ENCODE measurements at regions not wholly inside any gene's neighbourhood (a gene's known extent, or its start where the extent isn't known, plus 50 kb on each side); places are given as distances from the start of the nearest gene placed in this dataset.

DNA sequence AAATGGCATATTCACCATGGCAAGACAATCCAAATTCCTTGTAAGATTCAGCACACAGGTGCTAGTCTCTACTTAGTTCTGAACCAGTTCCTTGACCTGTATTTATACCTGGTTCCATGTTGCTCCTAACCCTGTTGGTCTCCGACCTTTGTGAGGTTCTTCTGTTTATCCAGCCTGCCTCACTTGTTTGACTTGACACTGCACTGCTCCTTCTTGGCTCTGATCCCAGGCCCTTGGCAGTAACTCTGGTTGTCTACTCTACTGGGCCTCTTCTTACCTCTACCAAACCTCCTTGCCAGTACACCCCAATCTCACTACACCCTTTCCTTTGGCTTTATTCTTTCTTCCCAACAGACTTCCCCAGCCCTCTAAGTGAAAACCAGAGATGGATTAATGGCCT is 419.4 kb upstream of the USP24 start:
- DNase-seq, result no peak

DNA sequence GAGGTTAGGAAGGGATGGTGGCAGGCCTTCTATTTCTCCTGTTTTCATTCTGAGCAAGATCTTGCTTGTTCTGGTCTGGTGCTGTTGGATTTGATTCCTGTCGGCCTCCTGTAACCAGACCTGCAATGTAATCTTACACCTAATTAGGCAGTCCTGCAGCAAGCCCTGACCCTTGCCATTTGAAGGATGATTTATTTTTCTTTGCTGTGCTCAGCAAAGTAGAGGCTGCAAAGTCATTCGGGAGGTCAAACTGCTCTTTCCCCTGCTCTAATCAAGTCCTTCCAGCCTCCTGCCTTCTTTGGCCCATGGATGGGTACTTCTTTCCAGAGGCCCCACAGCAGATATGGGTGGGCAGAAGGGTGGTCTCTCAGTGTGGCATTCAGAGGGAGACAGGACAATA is 417.7 kb upstream of the USP24 start:
- DNase-seq, result no peak

DNA sequence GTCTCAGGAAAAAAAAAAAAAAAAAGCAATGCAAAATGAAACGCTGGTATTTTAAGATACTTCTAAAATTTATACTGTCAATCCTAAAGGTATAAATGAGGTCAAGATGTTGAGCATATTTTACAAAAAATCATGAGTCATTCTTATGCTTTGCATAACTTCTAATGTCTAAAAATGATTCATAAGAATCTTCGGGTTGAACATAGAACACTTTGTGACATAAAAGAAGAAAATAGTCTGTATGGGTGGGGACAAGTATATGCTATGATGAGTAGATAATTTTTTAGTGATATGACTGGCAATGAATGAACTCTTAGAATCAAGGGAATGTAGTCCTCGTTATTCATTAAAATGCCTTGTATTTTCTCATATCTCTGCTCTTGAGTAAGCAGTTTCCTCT is 416.9 kb upstream of the USP24 start:
- DNase-seq, result no peak

DNA sequence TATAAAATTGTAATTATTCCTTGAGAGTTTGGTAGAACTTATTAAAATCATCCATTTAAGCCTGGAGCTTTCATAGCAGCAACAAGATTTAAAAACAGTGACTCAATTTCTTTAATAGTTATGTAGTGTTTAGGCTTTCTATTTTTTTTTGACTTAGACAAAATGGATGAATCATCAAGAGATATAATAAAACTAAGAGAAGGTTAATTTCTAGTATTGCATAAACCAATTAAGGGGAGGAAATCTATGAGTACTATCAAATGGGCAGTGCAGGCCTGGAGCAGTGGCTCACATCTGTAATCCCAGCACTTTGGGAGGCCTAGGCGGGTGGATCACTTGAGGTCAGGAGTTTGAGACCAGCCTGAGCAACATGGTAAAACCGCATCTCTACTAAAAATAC is 416.3 kb upstream of the USP24 start:
- DNase-seq, result no peak

DNA sequence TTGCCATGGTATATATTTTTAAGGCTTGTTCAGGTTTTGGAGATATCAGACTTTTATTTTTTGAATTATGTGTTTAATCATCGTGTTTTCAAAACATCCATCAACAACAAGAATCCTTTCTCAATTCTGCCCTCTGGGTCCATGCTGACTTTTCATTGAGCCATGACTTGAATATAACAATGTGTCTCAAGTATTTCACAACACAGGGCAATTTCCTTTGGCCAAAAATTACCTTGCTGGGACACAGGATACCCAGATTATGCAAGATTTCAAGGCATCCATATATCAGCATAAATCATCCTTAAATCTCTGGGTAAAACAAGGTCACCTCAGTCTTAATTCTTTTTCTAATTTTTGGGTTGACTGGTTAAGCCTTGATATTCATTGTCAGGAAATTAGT is 411.2 kb upstream of the USP24 start:
- no peak for DNase-seq

DNA sequence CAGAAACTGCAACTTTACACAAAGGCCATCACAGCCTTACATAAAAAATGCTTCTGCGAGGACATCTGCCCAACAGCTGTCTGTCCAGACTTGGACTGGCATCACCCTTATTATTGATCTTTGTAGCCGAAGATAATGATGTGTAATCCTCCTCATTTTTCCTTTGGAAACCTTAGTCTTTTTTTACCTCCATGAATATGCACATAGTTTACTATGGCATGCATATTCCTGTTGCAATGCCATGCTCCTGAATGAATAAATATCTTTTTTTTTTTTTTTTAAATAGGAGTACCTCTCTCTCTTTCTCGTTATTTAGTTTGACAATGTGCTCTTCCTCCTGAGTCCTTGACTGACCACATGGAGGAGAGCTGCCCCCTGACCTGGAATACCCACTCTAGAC is 409.6 kb upstream of the USP24 start:
- DNase-seq, result no peak

DNA sequence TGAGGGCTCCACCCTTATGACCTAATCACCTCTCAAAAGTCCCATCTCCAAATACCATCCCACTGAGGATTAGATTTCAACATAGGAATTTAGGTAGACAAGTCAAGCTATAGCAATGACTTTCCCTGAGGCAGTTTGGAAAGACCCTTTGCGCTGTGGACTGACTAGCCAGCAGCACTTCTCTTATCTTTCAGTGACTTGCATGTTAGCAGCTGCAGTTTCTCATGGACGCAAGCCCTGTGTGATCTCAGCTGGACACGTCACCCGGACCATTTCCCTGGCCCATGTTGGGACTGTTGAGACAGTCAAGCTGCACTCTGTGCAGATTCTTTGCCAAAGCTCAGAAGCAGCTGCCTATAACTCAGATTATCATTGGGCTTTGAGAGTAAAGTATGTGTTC is 408.1 kb upstream of the USP24 start:
- DNase-seq, result no peak

DNA sequence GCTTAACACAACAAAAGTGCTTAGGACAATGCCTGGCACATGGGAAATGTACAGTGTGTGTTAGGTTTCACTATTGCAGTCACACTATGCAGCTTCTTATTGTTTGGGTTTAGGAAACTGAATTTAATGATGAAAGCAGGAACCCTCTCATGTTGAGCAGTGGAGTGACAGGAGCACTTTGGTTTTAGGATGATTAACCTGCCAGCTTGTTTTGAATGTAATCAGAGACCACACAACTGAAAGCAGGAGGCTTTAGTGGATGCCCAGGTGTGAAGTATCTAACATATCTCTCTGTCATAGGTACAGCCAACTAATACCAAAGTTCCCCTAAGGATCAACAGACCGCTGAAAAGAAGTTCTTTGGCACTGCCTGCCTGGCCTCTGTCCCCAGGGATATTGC is 406.9 kb upstream of the USP24 start:
- DNase-seq, result no peak

DNA sequence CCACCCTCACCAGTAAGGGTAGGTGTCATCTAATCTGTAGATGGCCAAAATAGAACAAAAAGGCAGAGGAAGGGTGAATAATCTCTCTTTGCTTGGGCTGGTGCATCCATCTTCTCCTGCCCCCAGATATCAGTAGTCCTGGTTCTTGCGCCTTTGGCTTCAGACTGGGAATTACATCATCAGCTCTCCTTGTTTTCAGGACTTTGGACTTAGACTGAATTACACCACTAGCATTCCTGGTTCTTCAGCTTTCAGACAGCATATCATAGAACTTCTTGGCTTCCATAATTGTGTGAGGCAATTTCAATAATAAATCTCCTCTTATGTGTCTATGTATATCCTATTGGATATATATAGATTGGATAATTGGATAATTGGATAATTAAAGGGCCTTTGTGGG is 403.0 kb upstream of the USP24 start:
- no peak for DNase-seq

DNA sequence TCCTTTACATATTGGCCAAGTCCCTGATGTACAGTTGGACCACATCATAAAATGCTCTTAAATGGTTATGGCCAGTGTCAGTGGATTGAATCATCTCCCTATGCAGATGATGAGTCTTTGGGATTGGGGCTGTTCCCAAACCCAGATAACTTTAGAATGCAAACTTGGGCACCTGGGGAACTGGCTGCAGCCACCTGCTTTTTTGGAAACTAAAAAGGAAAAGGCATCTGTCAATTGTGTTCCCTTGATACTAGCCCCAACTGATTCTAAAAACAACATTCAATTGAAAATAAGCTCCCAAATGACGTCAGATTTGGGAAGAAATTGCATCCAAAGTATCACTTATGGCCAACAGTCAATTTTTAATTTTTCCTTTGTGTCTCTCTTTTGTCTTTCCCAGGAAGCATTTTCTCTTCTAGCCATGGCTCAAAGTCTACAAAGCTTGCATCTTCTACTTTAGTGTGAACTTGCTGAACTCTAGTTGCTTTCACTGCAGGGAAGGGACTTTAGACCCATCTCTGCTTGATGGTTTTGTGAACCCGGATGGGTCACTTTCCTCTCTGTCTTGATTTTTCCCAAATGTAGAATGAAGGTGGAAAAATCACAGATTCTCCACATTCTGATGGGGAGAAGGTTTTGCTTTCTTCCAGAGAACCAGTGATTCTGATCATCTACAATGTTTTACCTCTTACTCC is 402.3 kb upstream of the USP24 start:
- DNase-seq, result no peak

DNA sequence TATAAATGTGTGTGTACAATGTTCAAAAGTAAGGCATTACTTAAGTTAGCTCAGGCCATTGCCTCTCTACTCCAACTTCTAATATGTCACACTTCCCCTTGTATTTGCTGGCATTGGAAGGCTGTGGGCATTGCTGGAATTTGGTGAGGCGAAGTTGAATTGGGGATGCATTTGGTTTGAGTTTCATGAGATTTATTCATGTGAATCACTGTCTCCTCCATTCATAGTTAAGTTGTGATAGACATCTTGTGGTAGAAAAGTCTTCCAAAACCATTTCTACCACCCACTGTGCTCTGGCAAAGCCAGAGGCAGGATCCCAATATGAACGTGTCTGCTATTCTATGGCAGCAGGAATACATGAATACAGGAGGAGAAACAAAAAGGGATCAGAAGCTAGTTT is 397.8 kb upstream of the USP24 start:
- DNase-seq, result no peak

DNA sequence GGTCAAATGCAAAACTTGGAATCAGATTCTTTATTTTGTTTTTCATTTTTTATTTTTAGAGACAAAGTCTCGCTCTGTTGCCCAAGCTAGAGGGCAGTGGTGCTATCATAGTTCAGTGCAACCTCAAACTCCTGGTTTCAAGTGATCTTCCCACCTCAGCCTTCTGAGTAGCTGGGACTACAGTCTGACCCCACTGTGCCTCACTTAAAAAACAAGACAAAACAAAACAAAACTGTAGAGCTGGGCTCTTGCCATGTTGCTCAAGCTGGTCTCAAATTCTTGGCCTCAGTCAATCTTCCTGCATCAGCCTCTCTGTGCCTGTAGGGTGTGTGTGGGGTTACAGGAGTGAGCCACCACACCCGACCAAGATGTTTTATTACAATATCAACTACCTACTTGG is 396.0 kb upstream of the USP24 start:
- DNase-seq, result no peak

DNA sequence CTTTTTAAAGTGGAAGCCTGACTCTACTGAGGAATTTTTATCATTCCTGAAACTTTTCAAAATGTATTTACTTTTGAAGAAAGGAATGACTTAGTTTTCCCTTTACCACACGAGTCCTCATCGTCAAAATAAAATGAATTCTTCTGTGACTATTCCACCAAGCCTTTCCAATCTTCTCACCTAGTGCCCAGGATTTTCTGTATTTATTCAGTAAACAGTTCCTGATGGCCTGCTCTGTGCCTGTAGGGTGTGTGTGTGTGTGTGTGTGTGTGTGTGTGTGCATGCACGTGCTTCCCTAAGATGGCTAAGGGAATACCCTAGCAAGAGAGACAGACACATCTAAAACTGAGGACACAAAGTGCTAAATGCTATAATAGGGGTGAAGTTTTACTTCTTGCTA is 395.0 kb upstream of the USP24 start:
- no peak for DNase-seq

DNA sequence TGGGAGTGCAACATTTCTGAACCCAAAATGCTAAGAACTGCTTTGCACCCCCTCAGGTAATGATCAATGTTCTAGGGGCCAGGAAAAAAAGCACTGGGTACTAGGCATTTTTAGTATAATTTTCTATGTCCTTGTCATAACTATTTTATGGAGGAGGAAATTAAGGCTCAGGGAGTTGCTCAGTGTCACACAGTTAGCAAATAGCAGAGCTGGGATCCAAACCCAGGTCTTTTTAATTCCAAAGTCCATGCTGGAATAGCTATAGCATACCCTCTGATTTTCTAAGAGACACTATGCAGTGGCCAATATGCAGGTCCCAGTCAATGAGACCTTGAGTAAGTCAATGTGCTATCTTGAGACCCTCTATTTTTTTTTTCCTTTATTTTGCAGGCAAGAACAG is 394.5 kb upstream of the USP24 start:
- no peak for DNase-seq

DNA sequence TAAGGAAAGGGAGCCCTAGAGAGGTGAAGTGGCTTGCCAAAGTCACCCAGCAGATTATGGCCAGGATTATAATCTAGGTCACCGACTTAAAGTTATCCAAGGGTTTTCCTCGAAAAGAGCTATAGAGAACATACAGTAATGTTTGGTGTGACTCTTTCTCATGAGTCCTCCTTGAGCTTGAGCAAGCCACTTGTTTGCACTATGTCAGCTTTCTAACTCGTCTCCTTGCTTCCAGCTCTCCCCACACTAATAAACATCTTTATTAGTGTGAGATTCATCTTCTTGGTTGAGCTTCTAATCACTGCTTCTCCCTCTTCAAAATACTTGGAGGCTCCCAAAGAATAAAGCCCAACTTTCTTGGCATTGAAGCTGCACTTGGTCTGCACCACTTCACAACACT is 390.0 kb upstream of the USP24 start:
- no peak for DNase-seq

DNA sequence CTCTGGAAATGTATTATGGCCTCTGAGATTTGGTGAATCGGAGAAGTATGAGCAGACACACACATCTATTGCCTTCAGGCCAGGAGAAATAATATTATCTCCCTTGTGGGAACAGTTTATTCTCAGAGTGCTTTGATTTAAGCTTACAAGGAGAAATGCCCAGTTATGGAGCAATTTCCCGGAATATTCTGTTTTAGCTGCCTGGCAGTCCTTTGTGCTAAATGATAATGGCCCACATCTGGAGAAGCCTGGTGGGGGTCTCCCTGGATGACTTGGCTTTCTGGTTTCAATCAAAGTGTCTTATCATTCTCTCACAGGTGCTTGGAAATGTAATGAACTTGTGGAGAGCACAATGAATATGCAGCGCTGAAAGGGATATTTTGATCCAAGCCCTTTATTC is 389.6 kb upstream of the USP24 start:
- DNase-seq, result no peak

DNA sequence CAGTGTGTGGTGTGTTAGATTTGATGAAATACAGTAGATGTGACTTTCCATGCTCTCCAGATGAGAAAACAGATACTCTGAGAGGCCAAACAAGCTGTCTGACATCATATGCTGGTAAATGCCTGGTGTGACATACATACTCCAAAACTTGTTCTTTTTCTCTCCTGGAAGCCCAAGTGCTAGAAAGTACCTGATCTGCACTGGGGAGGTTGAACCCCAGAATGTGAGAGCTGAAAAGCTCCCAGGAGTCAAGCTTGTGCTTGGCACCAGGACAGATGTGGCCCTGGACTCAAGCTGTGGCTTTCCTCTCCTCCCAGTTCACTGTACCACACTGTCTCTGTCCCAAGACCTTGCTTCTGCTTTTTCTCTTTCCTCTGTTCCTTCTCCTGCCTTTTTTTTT is 389.0 kb upstream of the USP24 start:
- DNase-seq, result no peak

DNA sequence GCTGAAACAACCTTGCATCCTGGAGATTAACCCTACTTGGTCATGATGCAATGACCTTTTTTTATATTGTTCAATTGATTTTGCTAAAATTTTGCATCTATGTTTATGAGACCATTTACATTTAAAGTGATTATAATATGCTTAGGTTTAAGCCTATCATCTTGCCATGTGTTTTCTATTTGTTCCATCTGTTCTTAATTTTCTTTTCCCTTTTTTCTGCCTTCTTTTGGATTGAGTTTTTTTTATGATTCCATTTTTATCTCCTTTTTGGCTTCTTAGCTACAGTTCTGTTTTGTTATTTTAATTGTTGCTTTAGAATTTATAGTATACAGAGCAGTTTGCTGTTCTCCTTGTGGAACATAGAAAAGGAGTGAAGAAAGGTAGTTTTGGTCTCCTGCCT is 385.1 kb upstream of the USP24 start:
- DNase-seq, result no peak

DNA sequence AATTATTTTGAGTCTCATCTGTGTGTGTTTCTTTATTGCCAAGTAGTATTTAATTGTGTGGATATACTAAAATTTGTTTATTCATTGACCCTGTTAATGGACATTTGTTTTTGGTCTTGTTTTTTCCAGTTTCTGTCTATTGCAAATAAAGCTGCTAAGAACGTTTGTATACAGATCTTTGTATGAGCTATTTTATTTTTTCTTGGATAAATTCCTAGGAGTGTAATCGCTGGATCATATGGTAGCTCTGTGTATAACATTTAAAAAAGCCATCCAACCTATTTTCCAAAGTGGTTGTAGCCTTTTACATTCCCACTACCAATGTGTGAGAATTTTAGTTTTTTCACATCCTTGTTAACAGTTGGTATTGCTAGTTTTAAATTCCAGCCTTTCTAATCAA is 382.7 kb upstream of the USP24 start:
- DNase-seq, result no peak

DNA sequence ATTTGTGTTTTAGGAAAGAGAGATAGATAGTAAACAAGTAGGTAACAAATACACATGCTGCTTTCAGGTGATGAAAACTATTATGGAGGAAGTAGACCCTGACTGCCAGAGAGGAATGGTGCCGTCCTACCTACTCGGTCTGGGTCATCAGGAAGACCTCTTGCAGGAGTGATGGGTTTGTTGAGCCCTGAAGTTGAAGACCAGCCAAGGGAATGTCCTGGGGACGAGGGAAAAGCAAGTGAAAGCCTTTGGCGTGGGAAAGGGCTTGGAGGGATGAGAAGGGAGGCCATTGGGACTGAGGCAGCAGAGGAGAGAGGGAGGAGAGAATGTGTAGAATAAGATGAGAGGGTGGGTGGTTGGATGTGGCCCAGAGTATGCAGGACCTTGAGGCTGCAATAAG is 379.5 kb upstream of the USP24 start:
- DNase-seq, result no peak

DNA sequence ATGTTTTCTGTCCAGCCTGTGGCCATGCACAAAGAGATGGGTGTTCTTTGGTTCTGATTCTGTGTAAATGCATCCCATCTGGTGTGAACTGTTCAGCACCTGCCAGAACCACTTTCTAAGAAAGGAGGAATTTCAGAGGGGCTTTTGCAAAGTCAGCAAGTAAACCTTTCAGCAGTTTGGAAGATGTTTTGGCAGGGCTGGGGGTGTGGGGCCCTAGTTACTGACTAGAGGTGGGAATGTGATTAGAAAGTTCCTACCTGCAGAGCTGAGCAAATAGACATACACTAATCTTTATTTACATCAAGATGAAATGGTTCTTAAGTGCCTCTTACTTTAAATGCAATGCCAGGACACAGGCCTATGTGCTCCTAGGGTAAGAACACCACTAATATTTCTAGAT is 378.1 kb upstream of the USP24 start:
- no peak for DNase-seq

DNA sequence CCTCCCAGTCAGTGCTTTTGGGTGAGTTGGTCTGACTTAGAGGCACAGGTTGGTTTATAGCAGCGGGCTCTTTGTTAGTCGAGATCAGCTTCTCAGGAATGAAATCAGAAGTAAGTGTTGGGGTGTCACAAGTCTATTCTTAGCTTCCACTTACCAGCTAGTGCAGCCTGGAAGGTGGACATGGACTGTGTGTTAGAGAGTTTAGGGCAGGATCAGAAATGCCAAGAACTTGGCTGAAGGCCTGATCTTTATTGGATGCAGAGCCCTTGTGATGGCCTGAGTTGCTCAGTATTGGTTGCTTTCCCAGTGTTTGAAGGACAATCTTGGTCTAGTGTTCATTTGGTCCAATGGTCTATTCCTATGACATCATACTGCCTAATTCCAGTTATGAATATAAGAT is 377.0 kb upstream of the USP24 start:
- no peak for DNase-seq

DNA sequence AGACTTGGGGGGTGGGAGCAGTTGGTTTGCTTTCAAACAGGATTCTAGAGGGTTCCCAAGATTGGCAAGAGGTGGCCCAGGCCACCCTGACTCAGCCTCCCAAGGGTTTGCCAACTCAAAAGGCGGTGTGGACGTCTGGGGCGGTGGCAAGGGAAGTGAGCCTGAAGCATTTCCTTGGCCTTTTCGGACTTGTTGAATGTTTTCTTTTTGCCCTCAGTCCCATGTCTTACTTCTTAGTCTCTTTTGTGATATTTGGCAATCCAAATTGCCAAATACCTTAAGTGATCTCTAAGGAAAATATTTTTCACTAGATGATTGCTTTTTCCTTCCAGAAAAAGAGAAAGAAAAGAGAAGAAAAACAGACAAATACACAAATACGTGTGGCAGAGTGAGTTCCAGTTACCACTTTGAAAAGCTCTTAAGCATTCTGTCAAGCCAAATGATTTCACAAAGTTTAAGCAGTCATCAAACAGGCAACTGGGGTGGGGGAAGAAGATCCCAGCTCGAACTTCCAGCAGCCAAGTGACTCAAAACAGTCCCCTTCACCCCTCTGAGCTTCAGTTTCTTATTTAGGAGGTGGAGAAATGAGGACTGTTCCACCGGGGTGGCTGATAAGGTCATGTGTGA is 374.6 kb upstream of the USP24 start:
- DNase-seq, result no peak

DNA sequence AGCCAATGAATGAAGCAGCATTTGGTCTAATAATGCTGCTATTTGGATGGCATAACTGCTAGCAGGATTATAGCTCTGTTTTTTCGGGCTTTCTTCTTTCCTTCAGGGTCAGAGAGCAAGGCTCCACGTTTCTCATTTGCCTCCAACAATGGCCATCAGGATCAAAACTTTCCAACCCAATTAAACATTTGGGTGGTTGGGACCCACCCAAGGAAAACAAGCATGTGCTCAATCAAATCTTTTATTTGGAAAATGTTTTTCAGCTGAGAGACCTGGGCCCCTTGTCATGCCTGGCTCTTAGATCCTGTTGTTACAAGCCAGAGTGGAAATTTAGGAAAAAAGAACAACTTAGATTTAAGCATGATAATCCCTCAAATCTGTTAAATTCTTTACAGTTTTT is 373.1 kb upstream of the USP24 start:
- DNase-seq, result no peak

DNA sequence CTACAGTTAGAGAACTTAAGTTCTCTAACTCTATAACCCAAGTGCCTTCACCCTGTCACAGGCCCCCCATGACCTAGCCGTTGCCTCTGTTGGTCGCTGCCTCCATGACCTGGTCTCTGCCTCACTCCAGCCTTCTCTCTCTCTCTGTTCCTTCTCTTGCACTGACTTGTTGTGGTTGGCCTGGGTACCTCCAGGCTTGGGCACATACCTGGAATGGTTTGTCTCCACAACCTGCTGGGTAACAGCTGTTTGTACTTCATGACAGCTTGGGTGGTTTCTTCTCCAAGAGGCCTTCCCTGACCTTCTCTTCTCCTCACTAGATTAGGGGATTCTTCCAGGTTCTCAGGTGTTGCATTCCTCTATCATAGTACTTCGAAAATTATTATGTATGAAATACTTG is 371.6 kb upstream of the USP24 start:
- DNase-seq, result no peak

Data from NCI-H2081 (cell line).